Glomerular endothelial cell (primary cell): ENCODE measurements at regions not wholly inside any gene's neighbourhood (a gene's known extent, or its start where the extent isn't known, plus 50 kb on each side); places are given as distances from the start of the nearest gene placed in this dataset.
"Not testable (repeated sequence)": the region's sequence is repeated elsewhere in the genome, so short reads cannot be mapped to it uniquely, and the experiment has no call there.

Experiments
- DNase-seq: peaks from one replicate; pipeline ENCODE4 v3.0.0-alpha.2; 2011; ENCODE audit warnings: low read depth, low spot score; ENCODE audit errors: extremely low read depth

DNA sequence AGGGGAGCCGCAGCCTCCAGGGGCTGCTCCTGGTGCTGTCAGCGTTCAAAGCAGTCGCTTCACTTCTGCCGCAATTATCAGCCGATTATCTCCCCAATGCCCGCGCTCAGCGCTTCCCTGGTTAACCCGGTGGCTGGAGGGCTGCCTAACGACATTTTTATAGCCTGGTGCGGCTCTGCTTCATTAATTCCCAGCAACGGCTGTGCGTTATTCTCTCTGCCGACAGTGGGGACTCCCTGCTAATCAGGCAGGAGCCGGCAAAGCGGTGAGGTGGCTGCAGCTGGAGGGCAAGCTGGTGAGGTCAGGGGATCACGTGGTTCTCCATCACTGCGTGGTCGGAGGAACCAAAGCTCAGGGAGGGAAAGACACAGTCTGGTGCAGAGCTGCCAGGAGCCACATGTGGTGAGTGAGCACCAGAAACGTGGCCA lies 62.9 kb downstream of the GLRX5 start:
- DNase-seq = no peak

GRCh38 chr14:95601650-95602049 lies 66.8 kb downstream of the GLRX5 start:
- no peak for DNase-seq

GRCh38 chr14:95603415-95603814 lies 68.6 kb downstream of the GLRX5 start:
- no peak for DNase-seq

DNA sequence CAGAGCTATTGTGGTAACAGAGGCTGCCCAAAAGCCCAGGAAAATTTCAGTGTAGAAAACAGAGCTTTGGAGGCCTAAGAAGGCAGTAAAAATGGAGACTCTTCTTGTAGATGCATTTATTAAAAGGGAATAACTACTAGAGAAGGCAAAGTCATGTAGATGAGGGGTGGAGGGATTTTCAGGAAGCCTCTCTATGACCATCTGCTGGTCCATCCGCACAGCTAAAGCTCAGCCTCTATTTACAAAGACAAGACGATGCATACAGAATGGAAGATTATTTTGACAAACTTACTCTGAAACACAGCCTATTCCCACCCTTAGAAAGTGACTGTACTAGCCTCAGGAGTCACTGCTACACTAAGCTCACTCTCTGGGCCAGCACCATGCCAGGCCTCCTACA lies 71.4 kb downstream of the GLRX5 start:
- no peak for DNase-seq

- no peak for DNase-seq
These were observed 73.9 kb downstream of the GLRX5 start for GRCh38 chr14:95608637-95609235.

DNA sequence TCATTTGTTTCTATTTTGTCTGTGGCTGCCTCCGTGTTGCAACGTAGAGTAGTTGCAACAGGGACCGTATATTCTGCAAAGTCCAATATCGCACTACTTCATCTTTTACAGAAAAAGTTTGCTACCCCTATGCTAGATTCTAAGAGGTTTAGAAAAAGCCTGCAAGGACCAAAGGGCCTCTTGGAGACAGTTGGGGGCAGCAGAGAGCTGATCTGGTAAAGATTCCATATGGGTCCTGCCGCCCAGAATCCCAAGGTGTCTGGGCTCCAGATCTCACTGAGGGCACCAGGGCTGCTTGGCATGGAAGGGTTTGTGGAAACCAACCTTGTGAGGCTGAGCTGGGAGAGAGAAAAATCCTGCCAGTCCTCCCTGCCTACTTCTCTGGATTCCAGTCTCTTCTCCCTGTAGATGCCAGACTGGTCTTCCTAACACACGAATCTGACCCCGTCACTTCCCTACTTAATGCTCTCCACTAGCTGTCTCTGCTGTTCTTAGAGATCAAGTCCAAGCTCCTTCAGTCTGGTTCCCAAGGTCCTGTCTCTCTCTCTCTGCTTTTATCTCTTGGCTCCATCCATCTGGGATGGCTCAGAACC lies 74.6 kb downstream of the GLRX5 start:
- peak; percentile 9 for DNase-seq

GRCh38 chr14:95611293-95611880 lies 74.8 kb upstream of the TCL1B start:
- no peak for DNase-seq

- DNase-seq = no peak
These were observed 71.9 kb upstream of the TCL1B start for GRCh38 chr14:95614349-95614748.

DNA sequence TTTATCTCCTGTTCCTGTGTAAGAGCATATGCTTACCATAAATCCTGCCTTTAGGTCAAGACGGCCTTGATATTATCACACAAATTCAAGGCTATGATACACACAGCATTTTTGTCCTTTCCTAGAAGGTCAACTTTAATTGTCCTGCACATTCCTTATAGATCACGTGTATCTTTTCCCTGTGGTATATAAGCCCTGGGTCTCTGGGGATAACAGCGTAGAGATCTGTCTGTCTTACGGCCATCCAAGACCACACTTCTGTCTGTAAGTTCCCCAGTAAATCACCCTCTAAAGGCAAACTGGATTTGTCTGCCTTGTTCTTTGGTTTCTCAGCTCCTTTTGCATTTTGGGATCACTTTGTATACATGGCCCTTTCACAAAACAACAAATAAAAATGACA lies 69.5 kb upstream of the TCL1B start:
- no peak for DNase-seq

- DNase-seq = no peak
These were observed 66.3 kb upstream of the TCL1B start for GRCh38 chr14:95619785-95620417.

DNA sequence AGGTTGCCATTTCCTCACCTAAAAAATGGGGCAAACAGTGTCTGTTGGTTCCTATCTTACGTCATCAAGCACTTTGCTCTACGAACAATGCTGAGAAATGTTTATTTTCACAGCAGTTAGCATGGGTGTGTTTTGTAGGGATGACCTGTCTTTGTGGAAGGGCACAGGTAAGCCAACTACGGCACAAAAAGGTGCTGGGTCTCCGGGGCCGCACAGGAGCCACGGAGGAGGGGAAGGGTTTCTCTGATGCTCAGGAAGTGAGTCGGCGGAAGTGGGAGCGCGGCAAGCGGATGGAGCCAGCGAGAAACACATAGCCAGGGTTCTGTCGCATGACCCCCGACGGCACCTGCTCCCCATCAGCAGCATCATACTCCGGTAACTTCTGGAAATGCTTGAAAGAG lies 65.6 kb upstream of the TCL1B start:
- DNase-seq = no peak

DNA sequence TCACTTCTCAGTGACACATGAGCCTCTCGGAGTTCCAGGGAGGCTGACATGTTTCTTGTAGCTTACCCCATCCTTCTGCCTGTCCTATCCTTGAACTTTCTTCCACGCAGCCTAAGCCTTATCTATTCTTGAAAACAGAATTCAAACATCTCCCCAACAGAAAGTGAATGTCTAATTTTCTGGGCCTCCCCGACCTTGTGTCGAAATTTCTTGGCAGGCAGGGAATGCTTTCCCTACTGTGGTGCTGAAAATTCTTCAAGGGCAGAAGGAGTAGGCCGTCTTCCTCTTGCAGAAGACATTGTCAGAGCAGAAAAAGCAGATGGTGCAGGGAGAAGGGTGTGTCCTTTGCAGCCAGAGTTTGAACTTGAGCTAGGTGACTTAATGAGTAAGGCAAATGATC lies 63.0 kb upstream of the TCL1B start:
- DNase-seq = no peak

DNA sequence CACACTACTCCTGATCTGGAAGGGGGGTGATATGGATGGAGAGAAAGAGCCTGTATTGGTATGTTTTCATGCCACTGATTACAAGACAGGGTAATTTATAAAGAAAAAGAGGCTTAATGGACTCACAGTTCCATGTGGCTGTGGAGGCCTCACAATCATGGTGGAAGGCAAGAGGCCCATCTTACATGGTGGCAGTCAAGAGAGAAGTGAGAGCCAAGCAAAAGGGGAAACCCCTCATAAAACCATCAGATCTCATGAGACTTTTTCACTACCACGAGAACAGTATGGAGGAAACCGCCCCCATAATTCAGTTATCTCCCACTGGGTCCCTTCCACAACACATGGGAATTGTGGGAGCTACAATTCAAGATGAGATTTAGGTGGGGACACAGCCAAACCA lies 60.5 kb upstream of the TCL1B start:
- not testable (repeated sequence) for DNase-seq

DNA sequence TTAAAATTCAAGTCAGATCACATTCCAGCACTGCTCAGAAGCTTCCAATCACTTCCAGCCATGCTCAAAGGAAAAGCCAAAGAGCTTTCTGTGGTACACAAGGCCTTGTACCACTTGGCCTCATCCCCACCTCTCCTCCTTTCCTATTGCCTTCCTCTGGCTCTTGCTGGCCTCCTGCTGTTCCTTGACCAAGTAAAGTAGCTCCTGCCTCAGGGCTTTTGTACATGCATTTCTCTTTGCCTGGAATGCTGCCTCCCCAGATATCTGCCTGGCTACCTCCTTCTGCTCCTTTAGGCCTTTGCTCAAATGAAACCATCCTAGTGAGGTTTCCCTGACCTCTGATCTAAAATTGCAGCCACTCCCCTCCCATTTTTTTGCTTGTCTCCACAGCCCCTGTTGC lies 51.2 kb upstream of the TCL1B start:
- no peak for DNase-seq
